GM12878 (cell line): ENCODE measurements at regions not wholly inside any gene's neighbourhood (a gene's known extent, or its start where the extent isn't known, plus 50 kb on each side); places are given as distances from the start of the nearest gene placed in this dataset.

ENCODE experiments used
- ATAC-seq: fragments of 200-7000 bp; cut with Tn5 transposase; 3 replicates; pipeline ENCODE4 v1.9.1; 2020; ENCODE audit warnings: mild to moderate bottlenecking, moderate library complexity
- BruUV-seq: library from RNA; stranded (reverse); fragments of 400-500 nt; replicated peaks from 2 replicates; lab custom pipeline; 2021; lab: Mats Ljungman, UMichigan
- CTCF ChIA-PET: fragments of 300-600 bp; sonication (Branson Sonifier 250); formaldehyde crosslinking; extraction: SDS; loops from one replicate; lab custom pipeline; 2021; ENCODE audit warnings: inconsistent platforms; lab: Yijun Ruan, JAX
- POLR2A ChIA-PET: fragments of 350-600 bp; formaldehyde crosslinking; extraction: SDS; loops from one replicate; lab custom pipeline; 2021; ENCODE audit warnings: inconsistent platforms; lab: Charles Lee
- RAD21 ChIA-PET: fragments of 300-600 bp; sonication (Branson Sonifier 250); formaldehyde crosslinking; loops from one replicate; lab custom pipeline; 2023; ENCODE audit warnings: antibody characterized with exemption; ENCODE audit not compliant: unreplicated experiment; lab: Charles Lee
- SMC1A ChIA-PET: fragments of 300-600 bp; sonication (Branson Sonifier 250); formaldehyde crosslinking; loops from one replicate; lab custom pipeline; 2023; ENCODE audit not compliant: unreplicated experiment, uncharacterized antibody; lab: Charles Lee
- DNase-seq: peaks from one replicate; pipeline ENCODE4 v3.0.0-alpha.2; 2011; ENCODE audit warnings: low read depth, low spot score
- FAIRE-seq: peaks from 3 replicates; lab custom pipeline; 2011; peaks lifted over from hg19 to GRCh38; lab: Jason Lieb, UNC
- H2AFZ ChIP-seq: 2 replicates; pipeline ENCODE4 v1.6.0; 2011; ENCODE audit warnings: low read depth, low read length, control low read depth; ENCODE audit not compliant: control insufficient read depth
- H3K27ac ChIP-seq: 2 replicates; pipeline ENCODE4 v1.5.1; 2011; ENCODE audit warnings: control low read depth; ENCODE audit not compliant: control insufficient read depth, insufficient read depth
- H3K27me3 ChIP-seq, 2 experiments: replicated peaks in 1 of 2; 2 replicates each; pipeline versions ENCODE4 v1.6.0 to v1.6.1; 2011; ENCODE audit warnings: low read length in 1 of 2; ENCODE audit not compliant: control insufficient read depth in 2 of 2, insufficient read depth in 2 of 2
- H3K36me3 ChIP-seq, 2 experiments: 2 replicates each; pipeline ENCODE4 v1.5.1; 2011; ENCODE audit warnings: low read length in 1 of 2; ENCODE audit not compliant: control insufficient read depth in 2 of 2, insufficient read depth in 2 of 2
- H3K4me1 ChIP-seq: 2 replicates; pipeline ENCODE4 v1.6.1; 2011; ENCODE audit warnings: mild to moderate bottlenecking, low read length, moderate library complexity, mixed read lengths; ENCODE audit not compliant: control insufficient read depth, insufficient read depth
- H3K4me2 ChIP-seq: 2 replicates; pipeline ENCODE4 v1.6.0; 2011; ENCODE audit warnings: control low read depth; ENCODE audit not compliant: control insufficient read depth, insufficient read depth
- H3K4me3 ChIP-seq: fragments of 200-600 bp; sonication (generic); 2 replicates; pipeline ENCODE4 v1.5.1; 2016
- H3K79me2 ChIP-seq: 2 replicates; pipeline ENCODE4 v1.6.0; 2011; ENCODE audit warnings: low read length; ENCODE audit not compliant: control insufficient read depth, insufficient read depth
- H3K9ac ChIP-seq: 2 replicates; pipeline ENCODE4 v1.8.0; 2011; ENCODE audit warnings: low read length, control low read depth, mixed read lengths; ENCODE audit not compliant: control insufficient read depth, insufficient read depth
- H3K9me3 ChIP-seq: replicated peaks from 3 replicates; pipeline ENCODE4 v1.5.1; 2011; ENCODE audit warnings: mild to moderate bottlenecking, low read length; ENCODE audit not compliant: control insufficient read depth, insufficient read depth
- H4K20me1 ChIP-seq: 2 replicates; pipeline ENCODE4 v1.6.0; 2011; ENCODE audit not compliant: control insufficient read depth, insufficient read depth
- BHLHE40 ChIP-seq, 2 experiments: fragments of 450-650 bp in 1 of 2; IDR thresholded peaks; 2 replicates each; pipeline ENCODE4 v1.6.1; 2011 to 2017; ENCODE audit warnings: low read depth in 2 of 2, borderline replicate concordance in 1 of 2, improper control_type of control experiment in 1 of 2, low read length in 1 of 2, mild to moderate bottlenecking in 1 of 2
- BRCA1 ChIP-seq: IDR thresholded peaks from 2 replicates; pipeline ENCODE4 v1.6.1; 2011; ENCODE audit warnings: low read depth, low read length, improper control_type of control experiment
- CEBPB ChIP-seq, 2 experiments: fragments of 150-350 bp in 1 of 2; IDR thresholded peaks; 2 replicates each; pipeline ENCODE4 v1.6.1; 2012 to 2014; ENCODE audit warnings: low read depth in 2 of 2, low read length in 2 of 2, borderline replicate concordance in 1 of 2, inconsistent platforms in 1 of 2
- CREM ChIP-seq: IDR thresholded peaks from 2 replicates; pipeline ENCODE4 v1.6.1; 2014; ENCODE audit warnings: antibody characterized with exemption, low read depth
- FOS ChIP-seq: IDR thresholded peaks from 3 replicates; pipeline ENCODE4 v1.6.1; 2011; ENCODE audit warnings: borderline replicate concordance; ENCODE audit not compliant: insufficient read length; ENCODE audit errors: extremely low read depth
- HDAC2 ChIP-seq: fragments of 200-600 bp; sonication (generic); IDR thresholded peaks from 2 replicates; pipeline ENCODE4 v1.6.1; 2017
- JUNB ChIP-seq: IDR thresholded peaks from 2 replicates; pipeline ENCODE4 v1.6.1; 2016; ENCODE audit warnings: antibody characterized with exemption, mild to moderate bottlenecking
- MAX ChIP-seq: IDR thresholded peaks from 2 replicates; pipeline ENCODE4 v1.6.1; 2012; ENCODE audit warnings: low read depth, low read length, improper control_type of control experiment
- NRF1 ChIP-seq: conservative IDR thresholded peaks from 2 replicates; pipeline ENCODE4 v1.6.1; 2011; ENCODE audit warnings: mild to moderate bottlenecking, low read depth, low read length, improper control_type of control experiment
- POLR2AphosphoS2 ChIP-seq: IDR thresholded peaks from 2 replicates; pipeline ENCODE4 v1.6.1; 2011; ENCODE audit warnings: low read depth, mild to moderate bottlenecking, low read length, improper control_type of control experiment, moderate library complexity
- POU2F2 ChIP-seq: IDR thresholded peaks from 3 replicates; pipeline ENCODE4 v1.6.1; 2011; ENCODE audit warnings: low read depth, mild to moderate bottlenecking, low read length, borderline replicate concordance
- RAD51 ChIP-seq: fragments of 450-650 bp; IDR thresholded peaks from 2 replicates; pipeline ENCODE4 v1.6.1; 2016; ENCODE audit warnings: moderate library complexity, mild to moderate bottlenecking, inconsistent platforms
- RELB ChIP-seq: fragments of 450-650 bp; IDR thresholded peaks from 2 replicates; pipeline ENCODE4 v1.6.1; 2017; ENCODE audit warnings: low read depth, mild to moderate bottlenecking, moderate library complexity
- SKIL ChIP-seq: fragments of 450-650 bp; IDR thresholded peaks from 2 replicates; pipeline ENCODE4 v1.6.1; 2017; ENCODE audit warnings: mild to moderate bottlenecking, low read depth, inconsistent platforms; ENCODE audit not compliant: poor library complexity, severe bottlenecking
- SMARCA5 ChIP-seq: fragments of 450-650 bp; IDR thresholded peaks from 2 replicates; pipeline ENCODE4 v1.6.1; 2017; ENCODE audit warnings: mild to moderate bottlenecking
- SP1 ChIP-seq: IDR thresholded peaks from one replicate; pipeline ENCODE4 v1.6.1; 2011; ENCODE audit warnings: low read depth, low read length
- STAT3 ChIP-seq: IDR thresholded peaks from 2 replicates; pipeline ENCODE4 v1.6.1; 2011; ENCODE audit warnings: low read depth, low read length, improper control_type of control experiment
- TCF12 ChIP-seq: IDR thresholded peaks from 2 replicates; pipeline ENCODE4 v1.6.1; 2011; ENCODE audit warnings: low read depth, mild to moderate bottlenecking, low read length
- ZNF622 ChIP-seq: fragments of 450-650 bp; IDR thresholded peaks from 2 replicates; pipeline ENCODE4 v1.6.1; 2017; ENCODE audit warnings: mild to moderate bottlenecking, inconsistent platforms
- WGBS: methylation state at CpG from one replicate; pipeline ENCODE4 v1.1.6; 2016; ENCODE audit warnings: low lambda C conversion rate; ENCODE audit not compliant: insufficient replicate concordance, insufficient coverage; ENCODE audit errors: missing lambda C conversion rate; 5-methylcytosine and 5-hydroxymethylcytosine counted together
- in situ Hi-C: fragments of 300-500 bp; cut with MboI; formaldehyde crosslinking; loops from 9 replicates; pipeline ENCODE4 v1.14.3; 2018; ENCODE audit warnings: mixed read lengths
- intact Hi-C: fragments of 100-400 bp; cut with micrococcal nuclease; formaldehyde crosslinking; loops from one replicate; pipeline ENCODE4 v1.14.2; 2022; ENCODE audit not compliant: unreplicated experiment
- TF ChIP-seq, protein P1 (sequence below): fragments of 450-650 bp; IDR thresholded peaks from 2 replicates; pipeline ENCODE4 v1.6.1; 2014; ENCODE audit warnings: mild to moderate bottlenecking

DNA sequence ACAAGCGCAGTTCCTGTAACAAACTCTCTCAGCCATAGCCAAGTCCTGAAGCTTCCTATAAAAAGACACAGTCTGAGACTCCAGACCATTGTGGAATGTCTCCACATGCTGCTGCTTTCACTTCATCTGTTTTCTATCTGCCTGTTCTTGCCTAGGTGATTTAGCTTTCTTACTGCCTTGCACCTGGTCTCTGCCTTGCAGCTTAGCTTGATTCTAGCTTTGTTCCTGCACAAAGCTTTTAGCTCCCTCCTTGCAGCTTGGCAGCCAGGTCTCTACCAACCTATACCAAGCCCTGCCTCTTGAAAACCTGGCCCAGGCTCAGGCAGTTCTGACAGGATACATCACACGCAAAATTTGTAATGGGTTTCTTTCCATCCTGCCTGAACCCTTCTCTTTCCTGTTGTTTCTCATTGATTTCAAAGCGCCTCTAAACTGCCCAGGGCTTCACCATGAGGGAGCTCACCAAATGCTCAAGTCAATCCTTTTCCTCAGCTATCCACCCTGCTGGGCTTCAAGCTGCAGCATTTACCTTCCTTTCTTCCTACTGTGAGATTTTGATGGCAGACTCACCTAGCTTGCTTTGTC lies 941.3 kb upstream of the NXPH2 start:
- H3K4me2 ChIP-seq: no peak overlapping the region
- no peak overlapping the region for H3K4me3 ChIP-seq
- no peaks in the 10 kb centered on the region for H3K27me3 ChIP-seq
- TF ChIP-seq CREM: no peak
- TF ChIP-seq HDAC2: no peak
- TF ChIP-seq BRCA1: no peak
- TF ChIP-seq TCF12: no peak
- no peak for TF ChIP-seq FOS
- no peak for TF ChIP-seq RAD51
- TF ChIP-seq POLR2AphosphoS2: no peak
- no peak for TF ChIP-seq NRF1
- TF ChIP-seq RELB: no peak
- TF ChIP-seq SMARCA5: no peak
- TF ChIP-seq MAX: no peak
- TF ChIP-seq BHLHE40 (IDR thresholded peaks at IDR 0.05; ENCODE audit: borderline replicate concordance in 1 of 2, low read depth in 2 of 2, low read length in 1 of 2): no peak
- no peak for TF ChIP-seq ZNF622
- no peak for TF ChIP-seq JUNB
- no peak for TF ChIP-seq CEBPB (IDR thresholded peaks at IDR 0.05; ENCODE audit: borderline replicate concordance in 1 of 2, low read depth in 2 of 2, low read length in 2 of 2)
- no peak for TF ChIP-seq POU2F2
- TF ChIP-seq STAT3: no peak
- TF ChIP-seq, protein P1, sequence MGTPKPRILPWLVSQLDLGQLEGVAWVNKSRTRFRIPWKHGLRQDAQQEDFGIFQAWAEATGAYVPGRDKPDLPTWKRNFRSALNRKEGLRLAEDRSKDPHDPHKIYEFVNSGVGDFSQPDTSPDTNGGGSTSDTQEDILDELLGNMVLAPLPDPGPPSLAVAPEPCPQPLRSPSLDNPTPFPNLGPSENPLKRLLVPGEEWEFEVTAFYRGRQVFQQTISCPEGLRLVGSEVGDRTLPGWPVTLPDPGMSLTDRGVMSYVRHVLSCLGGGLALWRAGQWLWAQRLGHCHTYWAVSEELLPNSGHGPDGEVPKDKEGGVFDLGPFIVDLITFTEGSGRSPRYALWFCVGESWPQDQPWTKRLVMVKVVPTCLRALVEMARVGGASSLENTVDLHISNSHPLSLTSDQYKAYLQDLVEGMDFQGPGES: no peak
- no peak for TF ChIP-seq SP1
- no peak for TF ChIP-seq SKIL
- H3K79me2 ChIP-seq: no peaks in the 10 kb centered on the region
- ATAC-seq (no peak), DNase-seq (no peak), FAIRE-seq (no peak)
- H3K4me1 ChIP-seq: no peaks in the 10 kb centered on the region
- RAD21 ChIA-PET: no interaction called here
- CTCF ChIA-PET: interaction anchor here (0.7 to 1.4 kb wide), 2 partner anchors 9 to 872 kb away, joined by 4 to 6 read pairs; no protein-coding TSS in a partner anchor
- no TSS peak for BruUV-seq
- no peaks in the 10 kb centered on the region for H3K9me3 ChIP-seq
- in situ Hi-C loops: no loop called here
- no peaks in the 10 kb centered on the region for H3K36me3 ChIP-seq
- WGBS: 21% methylated on average over 3 of the region's 3 CpGs
- intact Hi-C loops: no loop called here
- no peak overlapping the region for H2AFZ ChIP-seq
- H3K9ac ChIP-seq: no peak overlapping the region
- SMC1A ChIA-PET: interaction anchor here (1.2 kb wide), 1 partner anchor 20 kb away, joined by 3 read pairs; no protein-coding TSS in a partner anchor
- H4K20me1 ChIP-seq: no peaks in the 10 kb centered on the region
- POLR2A ChIA-PET: no interaction called here
- H3K27ac ChIP-seq: no peak overlapping the region
